ENCODE measurements at regions not wholly inside any gene's neighbourhood (a gene's known extent, or its start where the extent isn't known, plus 50 kb on each side); places are given as distances from the start of the nearest gene placed in this dataset.

DNA sequence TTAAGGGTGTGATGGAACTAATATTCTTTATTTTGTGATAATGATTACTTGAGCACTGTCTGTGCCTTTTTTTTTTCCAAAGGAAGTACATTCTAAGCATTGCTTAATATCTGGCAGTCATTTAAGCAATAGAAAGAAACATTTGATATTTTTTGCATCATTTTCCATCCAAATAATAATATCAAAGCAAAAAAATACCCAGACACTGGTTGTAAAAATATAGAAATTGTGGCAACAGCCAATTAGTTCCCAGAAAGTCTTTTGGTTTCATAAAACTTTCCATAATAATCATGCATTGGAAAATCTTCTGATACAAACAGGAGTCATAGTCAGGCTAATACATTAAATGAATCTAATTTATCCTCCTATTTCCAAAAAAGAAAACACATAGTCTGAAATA lies 629.3 kb upstream of the ADAMTS5 start:
- ChIA-PET CTCF (ENCODE audit: low intra/inter-chr PET ratio) (no interaction called here), POLR2A (no interaction called here)
- DNase-seq (ENCODE audit: extremely low read depth in 1 of 4, low spot score in 3 of 4) (no peak), FAIRE-seq (no peak), ATAC-seq (no peak)
- no peaks in the 10 kb centered on the region for H4K20me1 ChIP-seq (replicated peaks; ENCODE audit: control insufficient read depth, insufficient read depth, low read length)
- H3K9me3 ChIP-seq (replicated peaks; ENCODE audit: control insufficient read depth, insufficient read depth, low read depth, low read length): no peaks in the 10 kb centered on the region
- H3K27ac ChIP-seq (ENCODE audit: extremely low read depth, low read depth, low read length): no peak overlapping the region
- intact Hi-C loops (cut with micrococcal nuclease) (no loop called here), in situ Hi-C loops (cut with MboI) (no loop called here)
- no peaks in the 10 kb centered on the region for H3K27me3 ChIP-seq (ENCODE audit: control insufficient read depth in 2 of 2, insufficient read depth in 2 of 2, low read length in 2 of 2)
- H3K36me3 ChIP-seq (ENCODE audit: control insufficient read depth, insufficient read depth, low read length): no peaks in the 10 kb centered on the region
- BruUV-seq (replicated peaks): no TSS peak
- no peak overlapping the region for H3K4me3 ChIP-seq
- no peak overlapping the region for H3K9ac ChIP-seq (ENCODE audit: insufficient read depth in 1 of 2, low read depth in 2 of 2, low read length in 2 of 2)
- no peaks in the 10 kb centered on the region for H3K4me1 ChIP-seq (replicated peaks in 1 of 2; ENCODE audit: control insufficient read depth in 2 of 2, insufficient read depth in 2 of 2, low read length in 2 of 2)
- no peak for TF ChIP-seq ZNF212 (CRISPR knock-in tag; IDR thresholded peaks at IDR 0.05)
- TF ChIP-seq, protein P1, sequence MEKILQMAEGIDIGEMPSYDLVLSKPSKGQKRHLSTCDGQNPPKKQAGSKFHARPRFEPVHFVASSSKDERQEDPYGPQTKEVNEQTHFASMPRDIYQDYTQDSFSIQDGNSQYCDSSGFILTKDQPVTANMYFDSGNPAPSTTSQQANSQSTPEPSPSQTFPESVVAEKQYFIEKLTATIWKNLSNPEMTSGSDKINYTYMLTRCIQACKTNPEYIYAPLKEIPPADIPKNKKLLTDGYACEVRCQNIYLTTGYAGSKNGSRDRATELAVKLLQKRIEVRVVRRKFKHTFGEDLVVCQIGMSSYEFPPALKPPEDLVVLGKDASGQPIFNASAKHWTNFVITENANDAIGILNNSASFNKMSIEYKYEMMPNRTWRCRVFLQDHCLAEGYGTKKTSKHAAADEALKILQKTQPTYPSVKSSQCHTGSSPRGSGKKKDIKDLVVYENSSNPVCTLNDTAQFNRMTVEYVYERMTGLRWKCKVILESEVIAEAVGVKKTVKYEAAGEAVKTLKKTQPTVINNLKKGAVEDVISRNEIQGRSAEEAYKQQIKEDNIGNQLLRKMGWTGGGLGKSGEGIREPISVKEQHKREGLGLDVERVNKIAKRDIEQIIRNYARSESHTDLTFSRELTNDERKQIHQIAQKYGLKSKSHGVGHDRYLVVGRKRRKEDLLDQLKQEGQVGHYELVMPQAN (IDR thresholded peaks at IDR 0.05; ENCODE audit: borderline replicate concordance): no peak
- no peak overlapping the region for H2AFZ ChIP-seq (ENCODE audit: low read depth, low read length)
- no peak overlapping the region for H3K4me2 ChIP-seq (ENCODE audit: insufficient read depth, low read length)
- H3K9me1 ChIP-seq (ENCODE audit: control insufficient read depth, insufficient read depth, low read length): no peaks in the 10 kb centered on the region
- H3K79me2 ChIP-seq (ENCODE audit: control insufficient read depth, insufficient read depth, low read length): no peaks in the 10 kb centered on the region

DNA sequence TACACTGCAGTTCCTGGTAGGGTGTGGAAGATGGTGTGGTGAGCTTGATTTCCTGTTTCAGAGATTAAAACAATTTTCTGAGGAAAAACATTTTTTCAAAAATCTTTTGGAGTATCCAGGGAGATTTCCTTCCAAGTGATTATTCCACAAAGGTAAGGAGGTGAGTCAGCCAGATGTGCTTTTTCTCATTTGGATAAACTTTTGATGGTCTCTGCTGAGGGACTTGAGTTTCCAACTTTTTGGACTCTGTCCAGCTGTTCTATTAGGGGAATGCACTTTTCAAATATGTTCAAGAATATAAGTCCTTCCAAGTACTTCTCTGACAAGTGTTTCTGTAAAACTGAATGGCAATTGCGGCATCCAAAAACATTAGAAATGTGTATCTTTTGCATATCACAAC lies 628.8 kb upstream of the ADAMTS5 start:
- H3K9me3 ChIP-seq (replicated peaks; ENCODE audit: control insufficient read depth, insufficient read depth, low read depth, low read length): no peaks in the 10 kb centered on the region
- no peak for FAIRE-seq
- intact Hi-C loops (cut with micrococcal nuclease): no loop called here

More for the DNA sequence above, 628.8 kb upstream of the ADAMTS5 start:
- Histone ChIP-seq H3K4me3 (no peak overlapping the region), H3K9me1 (ENCODE audit: control insufficient read depth, insufficient read depth, low read length) (no peaks in the 10 kb centered on the region), H3K27ac (ENCODE audit: extremely low read depth, low read depth, low read length) (no peak overlapping the region), H3K9ac (ENCODE audit: insufficient read depth in 1 of 2, low read depth in 2 of 2, low read length in 2 of 2) (no peak overlapping the region), H3K4me1 (replicated peaks in 1 of 2; ENCODE audit: control insufficient read depth in 2 of 2, insufficient read depth in 2 of 2, low read length in 2 of 2) (no peaks in the 10 kb centered on the region), H2AFZ (ENCODE audit: low read depth, low read length) (no peak overlapping the region), H3K4me2 (ENCODE audit: insufficient read depth, low read length) (no peak overlapping the region), H3K36me3 (ENCODE audit: control insufficient read depth, insufficient read depth, low read length) (no peaks in the 10 kb centered on the region), H4K20me1 (replicated peaks; ENCODE audit: control insufficient read depth, insufficient read depth, low read length) (no peaks in the 10 kb centered on the region), H3K79me2 (ENCODE audit: control insufficient read depth, insufficient read depth, low read length) (no peaks in the 10 kb centered on the region), H3K27me3 (ENCODE audit: control insufficient read depth in 2 of 2, insufficient read depth in 2 of 2, low read length in 2 of 2) (no peaks in the 10 kb centered on the region)
- in situ Hi-C loops (cut with MboI): no loop called here
- WGBS (ENCODE audit: insufficient coverage, low coverage, missing lambda C conversion rate): 6% methylated on average over 1 of the region's 1 CpG
- no peak for ATAC-seq
- BruUV-seq (replicated peaks): no TSS peak
- no peak for TF ChIP-seq ZNF436 (CRISPR knock-in tag; IDR thresholded peaks at IDR 0.05)
- TF ChIP-seq HDGF (IDR thresholded peaks at IDR 0.05): no peak
- TF ChIP-seq HDAC2 (IDR thresholded peaks at IDR 0.05): no peak
- TF ChIP-seq, protein P2, sequence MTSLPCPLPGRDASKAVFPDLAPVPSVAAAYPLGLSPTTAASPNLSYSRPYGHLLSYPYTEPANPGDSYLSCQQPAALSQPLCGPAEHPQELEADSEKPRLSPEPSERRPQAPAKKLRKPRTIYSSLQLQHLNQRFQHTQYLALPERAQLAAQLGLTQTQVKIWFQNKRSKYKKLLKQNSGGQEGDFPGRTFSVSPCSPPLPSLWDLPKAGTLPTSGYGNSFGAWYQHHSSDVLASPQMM (CRISPR knock-in tag; IDR thresholded peaks at IDR 0.05): no peak
- no peak for TF ChIP-seq NUFIP1 (IDR thresholded peaks at IDR 0.05; ENCODE audit: partially characterized antibody)
- no peak for TF ChIP-seq ZNF212 (CRISPR knock-in tag; IDR thresholded peaks at IDR 0.05)
- TF ChIP-seq NR2F6 (CRISPR knock-in tag; IDR thresholded peaks at IDR 0.05): no peak
- no peak for TF ChIP-seq ZNF707 (CRISPR knock-in tag; conservative IDR thresholded peaks at IDR 0.05)
- TF ChIP-seq ZNF445 (CRISPR knock-in tag; IDR thresholded peaks at IDR 0.05; ENCODE audit: low read depth): no peak
- ChIA-PET POLR2A (no interaction called here), CTCF (ENCODE audit: low intra/inter-chr PET ratio) (interaction anchor here (0.6 kb wide), 1 partner anchor 746 kb away, joined by 3 read pairs; no protein-coding TSS in a partner anchor)
- DNase-seq (ENCODE audit: extremely low read depth in 1 of 4, low spot score in 3 of 4): no peak
